Peyer's patch (tissue), 4 donors: ENCODE measurements at regions not wholly inside any gene's neighbourhood (a gene's known extent, or its start where the extent isn't known, plus 50 kb on each side); places are given as distances from the start of the nearest gene placed in this dataset.
"Not testable (repeated sequence)": the region's sequence is repeated elsewhere in the genome, so short reads cannot be mapped to it uniquely, and the experiment has no call there.

ENCODE experiments used
- CTCF ChIP-seq, 6 experiments: fragments of 450-650 bp in 4 of 6; fragments of 200-600 bp in 2 of 6; sonication (generic) in 1 of 6; IDR thresholded peaks; one replicate each; pipeline ENCODE4 v1.5.1; 2017 to 2019; ENCODE audit warnings: antibody characterized with exemption in 6 of 6, mild to moderate bottlenecking in 3 of 6, moderate library complexity in 1 of 6
- POLR2A ChIP-seq, 2 donors: fragments of 450-650 bp; IDR thresholded peaks; one replicate each; pipeline ENCODE4 v1.5.1; 2017; ENCODE audit warnings: antibody characterized with exemption in 2 of 2, mild to moderate bottlenecking in 2 of 2, moderate library complexity in 2 of 2

- TF ChIP-seq CTCF, POLR2A (IDR thresholded peaks at IDR 0.05): not testable (repeated sequence)
These were observed 307.3 kb downstream of the CCDC74A start for GRCh38 chr2:131835022-131835421.
